ENCODE measurements at regions not wholly inside any gene's neighbourhood (a gene's known extent, or its start where the extent isn't known, plus 50 kb on each side); places are given as distances from the start of the nearest gene placed in this dataset.

DNA sequence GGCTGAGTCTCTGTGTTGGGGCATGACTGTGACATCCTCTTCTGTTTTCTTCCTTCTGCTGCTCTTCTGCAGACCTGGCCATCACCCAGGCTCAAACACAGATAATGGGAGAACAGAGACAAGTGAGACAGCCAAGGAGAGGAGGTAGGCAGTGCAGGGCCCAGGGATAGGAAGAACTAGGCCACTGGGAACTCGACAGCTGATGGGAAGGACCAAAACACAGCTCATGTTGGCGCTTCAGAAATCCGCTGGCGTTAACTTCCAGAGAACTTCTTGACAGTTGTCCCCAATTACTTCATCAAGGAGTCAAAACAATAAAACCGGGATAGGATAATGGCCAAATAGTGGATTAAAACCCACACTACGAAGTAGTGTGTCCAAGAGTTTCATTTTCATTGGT is 97.0 kb upstream of the PALS2 start:
- TF ChIP-seq, protein P1, sequence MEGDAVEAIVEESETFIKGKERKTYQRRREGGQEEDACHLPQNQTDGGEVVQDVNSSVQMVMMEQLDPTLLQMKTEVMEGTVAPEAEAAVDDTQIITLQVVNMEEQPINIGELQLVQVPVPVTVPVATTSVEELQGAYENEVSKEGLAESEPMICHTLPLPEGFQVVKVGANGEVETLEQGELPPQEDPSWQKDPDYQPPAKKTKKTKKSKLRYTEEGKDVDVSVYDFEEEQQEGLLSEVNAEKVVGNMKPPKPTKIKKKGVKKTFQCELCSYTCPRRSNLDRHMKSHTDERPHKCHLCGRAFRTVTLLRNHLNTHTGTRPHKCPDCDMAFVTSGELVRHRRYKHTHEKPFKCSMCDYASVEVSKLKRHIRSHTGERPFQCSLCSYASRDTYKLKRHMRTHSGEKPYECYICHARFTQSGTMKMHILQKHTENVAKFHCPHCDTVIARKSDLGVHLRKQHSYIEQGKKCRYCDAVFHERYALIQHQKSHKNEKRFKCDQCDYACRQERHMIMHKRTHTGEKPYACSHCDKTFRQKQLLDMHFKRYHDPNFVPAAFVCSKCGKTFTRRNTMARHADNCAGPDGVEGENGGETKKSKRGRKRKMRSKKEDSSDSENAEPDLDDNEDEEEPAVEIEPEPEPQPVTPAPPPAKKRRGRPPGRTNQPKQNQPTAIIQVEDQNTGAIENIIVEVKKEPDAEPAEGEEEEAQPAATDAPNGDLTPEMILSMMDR (IDR thresholded peaks at IDR 0.05; ENCODE audit: borderline replicate concordance, extremely low read depth, low read length, poor library complexity, severe bottlenecking), result no peak
- no peak for TF ChIP-seq EZH2 (IDR thresholded peaks at IDR 0.05; ENCODE audit: borderline replicate concordance, low read depth, low read length, severe bottlenecking)

Measured in DND-41 (cell line).